SK-N-SH (cell line): ENCODE measurements at regions not wholly inside any gene's neighbourhood (a gene's known extent, or its start where the extent isn't known, plus 50 kb on each side); places are given as distances from the start of the nearest gene placed in this dataset.

Source experiments
- CTCF ChIA-PET: fragments of 300-600, 350-600 bp; formaldehyde crosslinking; extraction: SDS; loops from one replicate; lab custom pipeline; 2021; lab: Yijun Ruan, JAX
- POLR2A ChIA-PET: fragments of 350-600 bp; sonication (Branson Sonifier 250); formaldehyde crosslinking; extraction: SDS; loops from one replicate; lab custom pipeline; 2020; ENCODE audit warnings: antibody characterized with exemption, inconsistent platforms; lab: Yijun Ruan, JAX
- DNase-seq: peaks from one replicate; pipeline ENCODE4 v3.0.0; 2012
- H2AFZ ChIP-seq: fragments of 200-600 bp; sonication (generic); 2 replicates; pipeline ENCODE4 v1.8.1; 2016; ENCODE audit warnings: antibody characterized with exemption, mild to moderate bottlenecking, low read depth
- H3F3A ChIP-seq: fragments of 200-600 bp; sonication (generic); replicated peaks from 2 replicates; pipeline ENCODE3; 2016; ENCODE audit warnings: antibody characterized with exemption, mild to moderate bottlenecking; ENCODE audit not compliant: insufficient read depth
- H3K27ac ChIP-seq, 2 experiments: fragments of 200-500 bp in 1 of 2; fragments of 200-600 bp in 1 of 2; sonication (Bioruptor generic) in 1 of 2; sonication (generic), shearing (Covaris generic) in 1 of 2; 2 replicates each; pipeline versions ENCODE4 v1.5.1 to v1.6.1; 2014 to 2016; ENCODE audit warnings: low read depth in 2 of 2, inconsistent platforms in 1 of 2, low read length in 1 of 2, mild to moderate bottlenecking in 1 of 2, mixed read lengths in 1 of 2
- H3K27me3 ChIP-seq: fragments of 200-600 bp; sonication (generic), shearing (Covaris generic); 2 replicates; pipeline ENCODE4 v1.6.1; 2016; ENCODE audit warnings: mixed run types; ENCODE audit not compliant: insufficient read depth
- H3K36me3 ChIP-seq, 2 experiments: fragments of 200-500 bp in 1 of 2; fragments of 200-600 bp in 1 of 2; sonication (Bioruptor generic) in 1 of 2; sonication (generic) in 1 of 2; replicated peaks in 1 of 2; 2 replicates each; pipeline versions ENCODE3 to v1.5.1; 2014 to 2016; ENCODE audit warnings: low read length in 1 of 2, mild to moderate bottlenecking in 1 of 2; ENCODE audit not compliant: insufficient read depth in 2 of 2, control insufficient read depth in 1 of 2
- H3K4me1 ChIP-seq, 2 experiments: fragments of 200-500 bp in 1 of 2; fragments of 200-600 bp in 1 of 2; sonication (Bioruptor generic) in 1 of 2; sonication (generic), shearing (Covaris generic) in 1 of 2; 2 replicates each; pipeline versions ENCODE4 v1.5.1 to v1.6.1; 2014 to 2016; ENCODE audit warnings: low read depth in 1 of 2, low read length in 1 of 2, mixed run types in 1 of 2; ENCODE audit not compliant: insufficient read depth in 2 of 2, control insufficient read depth in 1 of 2
- H3K4me2 ChIP-seq: fragments of 200-600 bp; sonication (generic), shearing (Covaris generic); 2 replicates; pipeline ENCODE4 v1.6.1; 2017; ENCODE audit warnings: mixed run types
- H3K4me3 ChIP-seq, 2 experiments: fragments of 200-500 bp in 1 of 2; fragments of 200-600 bp in 1 of 2; sonication (Bioruptor generic) in 1 of 2; sonication (generic), shearing (Covaris generic) in 1 of 2; 2 replicates each; pipeline versions ENCODE4 v1.5.1 to v1.8.1; 2014 to 2016; ENCODE audit warnings: low read depth in 2 of 2, inconsistent platforms in 1 of 2, low read length in 1 of 2, mild to moderate bottlenecking in 1 of 2, mixed read lengths in 1 of 2, moderate library complexity in 1 of 2
- H3K79me2 ChIP-seq: fragments of 200-600 bp; sonication (generic); 2 replicates; pipeline ENCODE4 v1.8.1; 2017; ENCODE audit warnings: mild to moderate bottlenecking; ENCODE audit not compliant: insufficient read depth
- H3K9ac ChIP-seq: fragments of 200-600 bp; sonication (generic); 2 replicates; pipeline ENCODE4 v1.6.1; 2017; ENCODE audit warnings: mixed run types
- H3K9me2 ChIP-seq: fragments of 200-600 bp; sonication (generic); 2 replicates; pipeline ENCODE4 v1.6.1; 2017; ENCODE audit warnings: mixed run types
- H3K9me3 ChIP-seq: fragments of 200-600 bp; sonication (generic); 2 replicates; pipeline ENCODE4 v1.6.1; 2017; ENCODE audit warnings: mixed run types, mild to moderate bottlenecking, moderate library complexity
- H4K20me1 ChIP-seq: fragments of 200-600 bp; sonication (generic); 2 replicates; pipeline ENCODE4 v1.6.1; 2017; ENCODE audit warnings: mild to moderate bottlenecking, mixed run types; ENCODE audit not compliant: insufficient read depth
- FOSL2 ChIP-seq: IDR thresholded peaks from 2 replicates; pipeline ENCODE4 v1.4.0; 2012; ENCODE audit warnings: low read depth, mild to moderate bottlenecking, moderate library complexity, borderline replicate concordance
- FOXJ3 ChIP-seq: sonication (generic); formaldehyde crosslinking; IDR thresholded peaks from 2 replicates; pipeline ENCODE4 v1.5.1; 2020; ENCODE audit warnings: mild to moderate bottlenecking, missing genetic modification reagents
- GABPA ChIP-seq: IDR thresholded peaks from 2 replicates; pipeline ENCODE4 v1.4.0; 2012; ENCODE audit warnings: low read depth, mild to moderate bottlenecking
- MAX ChIP-seq: IDR thresholded peaks from 2 replicates; pipeline ENCODE4 v1.4.0; 2012; ENCODE audit warnings: low read depth
- MEF2A ChIP-seq: IDR thresholded peaks from 2 replicates; pipeline ENCODE4 v1.4.0; 2012; ENCODE audit warnings: low read depth, borderline replicate concordance
- NRF1 ChIP-seq: IDR thresholded peaks from 2 replicates; pipeline ENCODE4 v1.6.1; 2012; ENCODE audit warnings: low read depth, mild to moderate bottlenecking, low read length
- RAD21 ChIP-seq: IDR thresholded peaks from 2 replicates; pipeline ENCODE4 v1.6.1; 2012; ENCODE audit warnings: mild to moderate bottlenecking, low read length
- REST ChIP-seq: IDR thresholded peaks from 2 replicates; pipeline ENCODE4 v1.6.1; 2012; ENCODE audit warnings: mild to moderate bottlenecking, low read depth, low read length, moderate library complexity
- RXRA ChIP-seq: IDR thresholded peaks from 2 replicates; pipeline ENCODE4 v1.4.0; 2012; ENCODE audit warnings: low read depth, mild to moderate bottlenecking, borderline replicate concordance
- SIN3A ChIP-seq: IDR thresholded peaks from 2 replicates; pipeline ENCODE4 v1.6.1; 2012; ENCODE audit warnings: low read depth, mild to moderate bottlenecking, low read length, moderate library complexity, borderline replicate concordance
- USF2 ChIP-seq: fragments of 150-350 bp; IDR thresholded peaks from 2 replicates; pipeline ENCODE4 v1.6.1; 2017; ENCODE audit warnings: antibody characterized with exemption, low read length, low read depth, borderline replicate concordance
- WGBS: methylation state at CpG from one replicate; pipeline ENCODE4 v1.1.6; 2017; ENCODE audit warnings: low lambda C conversion rate; 5-methylcytosine and 5-hydroxymethylcytosine counted together

GRCh38 chr11:45737056-45737455, 67.9 kb upstream of the SLC35C1 start:
- no peak overlapping the region for H3K4me2 ChIP-seq

More at GRCh38 chr11:45737056-45737455, 67.9 kb upstream of the SLC35C1 start:
- H3K4me1 ChIP-seq = no peaks in the 10 kb centered on the region
- H3K27me3 ChIP-seq = no peaks in the 10 kb centered on the region
- H2AFZ ChIP-seq = no peak overlapping the region
- no peak for DNase-seq
- CTCF ChIA-PET = interaction anchor here (1.3 kb wide), 1 partner anchor 35 kb away, joined by 3 read pairs; no protein-coding TSS in a partner anchor
- H3K27ac ChIP-seq = no peak overlapping the region
- no peaks in the 10 kb centered on the region for H3K9me3 ChIP-seq
- H3K9me2 ChIP-seq = no peaks in the 10 kb centered on the region
- H3F3A ChIP-seq = no peaks in the 10 kb centered on the region
- POLR2A ChIA-PET = no interaction called here
- no peak for TF ChIP-seq FOSL2
- TF ChIP-seq NRF1 = no peak
- no peak for TF ChIP-seq RAD21
- TF ChIP-seq MAX = no peak
- no peak for TF ChIP-seq GABPA
- no peak for TF ChIP-seq FOXJ3 (CRISPR knock-in tag)
- TF ChIP-seq SIN3A = no peak
- TF ChIP-seq USF2 = no peak
- no peak for TF ChIP-seq RXRA
- TF ChIP-seq MEF2A = no peak
- no peak for TF ChIP-seq REST
- H4K20me1 ChIP-seq = no peaks in the 10 kb centered on the region
- WGBS = 69% methylated on average over 4 of the region's 4 CpGs
- H3K79me2 ChIP-seq = no peaks in the 10 kb centered on the region
- no peak overlapping the region for H3K4me3 ChIP-seq
- H3K9ac ChIP-seq = no peak overlapping the region
- no peaks in the 10 kb centered on the region for H3K36me3 ChIP-seq
